MCF 10A (cell line): ENCODE measurements at regions not wholly inside any gene's neighbourhood (a gene's known extent, or its start where the extent isn't known, plus 50 kb on each side); places are given as distances from the start of the nearest gene placed in this dataset.

Source experiments
- BruUV-seq: library from RNA; stranded (reverse); fragments of 400-500 nt; replicated peaks from 2 replicates; lab custom pipeline; 2021; lab: Mats Ljungman, UMichigan
- CTCF ChIA-PET: fragments of 300-600 bp; sonication (Branson Sonifier 250); formaldehyde crosslinking; extraction: SDS; loops from one replicate; lab custom pipeline; 2021; ENCODE audit warnings: antibody characterized with exemption, inconsistent platforms; lab: Yijun Ruan, JAX
- POLR2A ChIA-PET: fragments of 300-600, 350-650 bp; sonication (Branson Sonifier 250); formaldehyde crosslinking; extraction: SDS; loops from one replicate; lab custom pipeline; 2020; ENCODE audit warnings: antibody characterized with exemption, inconsistent platforms; lab: Yijun Ruan, JAX
- DNase-seq: peaks from one replicate; pipeline ENCODE4 v3.0.0-alpha.2; 2018; ENCODE audit not compliant: unreplicated experiment
- H3K27ac Mint-ChIP-seq: one replicate; pipeline ENCODE4 v1.8.0; 2022; ENCODE audit warnings: mild to moderate bottlenecking, low read depth, mixed read lengths; ENCODE audit not compliant: unreplicated experiment
- H3K27me3 Mint-ChIP-seq: one replicate; pipeline ENCODE4 v1.8.0; 2022; ENCODE audit warnings: mixed read lengths; ENCODE audit not compliant: insufficient read depth, unreplicated experiment
- H3K36me3 Mint-ChIP-seq: one replicate; pipeline ENCODE4 v1.8.0; 2022; ENCODE audit warnings: mild to moderate bottlenecking, moderate library complexity, mixed read lengths; ENCODE audit not compliant: insufficient read depth, unreplicated experiment
- H3K4me1 Mint-ChIP-seq: one replicate; pipeline ENCODE4 v1.8.0; 2022; ENCODE audit warnings: mixed read lengths; ENCODE audit not compliant: insufficient read depth, unreplicated experiment
- H3K4me3 Mint-ChIP-seq: one replicate; pipeline ENCODE4 v1.8.0; 2022; ENCODE audit warnings: mild to moderate bottlenecking, moderate library complexity, mixed read lengths; ENCODE audit not compliant: unreplicated experiment
- H3K9me3 Mint-ChIP-seq: one replicate; pipeline ENCODE4 v1.8.0; 2022; ENCODE audit warnings: mixed read lengths; ENCODE audit not compliant: unreplicated experiment
- intact Hi-C: fragments of 100-400 bp; cut with micrococcal nuclease; formaldehyde crosslinking; loops from 2 replicates; pipeline ENCODE4 v1.14.1; 2022
- TF ChIP-seq, protein P1 (sequence below): fragments of 200-600 bp; IDR thresholded peaks from one replicate; pipeline ENCODE4 v1.8.0; 2022; ENCODE audit warnings: antibody characterized with exemption, mild to moderate bottlenecking; ENCODE audit not compliant: unreplicated experiment

DNA sequence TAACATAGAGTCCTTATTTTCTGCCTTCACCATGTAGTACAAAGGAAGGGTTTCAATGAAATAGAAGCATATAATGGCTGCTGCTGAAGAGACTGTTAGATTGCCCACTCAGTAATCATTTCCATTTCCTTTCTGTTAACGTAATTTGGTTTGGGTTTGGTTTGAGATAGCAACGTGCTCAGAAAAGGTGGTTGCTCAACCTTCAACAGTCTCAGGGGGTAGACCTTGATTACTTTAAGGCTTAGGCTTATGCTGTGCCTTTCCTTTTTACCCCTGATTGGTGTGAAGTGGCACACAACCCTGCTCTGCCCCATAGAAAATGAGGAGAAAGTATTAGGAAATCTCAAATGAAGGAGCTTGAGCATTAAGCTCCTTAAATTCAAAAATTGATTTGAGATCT is 163.7 kb upstream of the TP63 start:
- POLR2A ChIA-PET = no interaction called here
- no peak for DNase-seq
- Mint-ChIP-seq H3K4me1 (no peaks in the 10 kb centered on the region), H3K36me3 (no peaks in the 10 kb centered on the region), H3K27ac (no peak overlapping the region), H3K27me3 (no peaks in the 10 kb centered on the region), H3K9me3 (peaks cover 8% of the 10 kb centered on the region), H3K4me3 (no peak overlapping the region)
- CTCF ChIA-PET = interaction anchor here (0.6 kb wide), 1 partner anchor 72 kb away, joined by 3 read pairs; no protein-coding TSS in a partner anchor
- BruUV-seq = no TSS peak
- intact Hi-C loops = no loop called here
- TF ChIP-seq, protein P1, sequence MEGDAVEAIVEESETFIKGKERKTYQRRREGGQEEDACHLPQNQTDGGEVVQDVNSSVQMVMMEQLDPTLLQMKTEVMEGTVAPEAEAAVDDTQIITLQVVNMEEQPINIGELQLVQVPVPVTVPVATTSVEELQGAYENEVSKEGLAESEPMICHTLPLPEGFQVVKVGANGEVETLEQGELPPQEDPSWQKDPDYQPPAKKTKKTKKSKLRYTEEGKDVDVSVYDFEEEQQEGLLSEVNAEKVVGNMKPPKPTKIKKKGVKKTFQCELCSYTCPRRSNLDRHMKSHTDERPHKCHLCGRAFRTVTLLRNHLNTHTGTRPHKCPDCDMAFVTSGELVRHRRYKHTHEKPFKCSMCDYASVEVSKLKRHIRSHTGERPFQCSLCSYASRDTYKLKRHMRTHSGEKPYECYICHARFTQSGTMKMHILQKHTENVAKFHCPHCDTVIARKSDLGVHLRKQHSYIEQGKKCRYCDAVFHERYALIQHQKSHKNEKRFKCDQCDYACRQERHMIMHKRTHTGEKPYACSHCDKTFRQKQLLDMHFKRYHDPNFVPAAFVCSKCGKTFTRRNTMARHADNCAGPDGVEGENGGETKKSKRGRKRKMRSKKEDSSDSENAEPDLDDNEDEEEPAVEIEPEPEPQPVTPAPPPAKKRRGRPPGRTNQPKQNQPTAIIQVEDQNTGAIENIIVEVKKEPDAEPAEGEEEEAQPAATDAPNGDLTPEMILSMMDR = no peak

DNA sequence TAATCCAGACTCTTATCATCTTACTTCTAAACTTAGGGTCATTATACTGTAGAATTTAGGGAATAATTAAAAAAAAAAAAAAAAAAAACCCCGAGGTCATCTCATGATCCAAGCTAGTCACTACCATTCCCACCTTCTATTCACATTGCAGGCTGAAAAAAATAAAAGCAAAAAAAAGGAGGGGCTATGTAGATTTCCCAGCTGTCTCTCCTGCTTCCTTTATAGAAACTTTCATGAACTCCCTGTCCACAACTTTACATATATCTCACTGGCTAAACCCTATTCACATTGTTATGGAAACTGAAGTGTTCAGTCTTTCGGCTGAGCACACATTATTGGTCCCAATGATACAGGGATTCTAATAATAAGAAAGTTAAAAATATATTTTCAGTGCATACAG is 156.2 kb upstream of the TP63 start:
- Mint-ChIP-seq H3K4me1 (no peaks in the 10 kb centered on the region), H3K36me3 (no peaks in the 10 kb centered on the region), H3K4me3 (no peak overlapping the region), H3K9me3 (no peaks in the 10 kb centered on the region), H3K27ac (no peak overlapping the region), H3K27me3 (no peaks in the 10 kb centered on the region)
- ChIA-PET POLR2A (no interaction called here), CTCF (no interaction called here)
- no peak for DNase-seq
- intact Hi-C loops = no loop called here
- no TSS peak for BruUV-seq
- TF ChIP-seq, protein P1 = no peak

DNA sequence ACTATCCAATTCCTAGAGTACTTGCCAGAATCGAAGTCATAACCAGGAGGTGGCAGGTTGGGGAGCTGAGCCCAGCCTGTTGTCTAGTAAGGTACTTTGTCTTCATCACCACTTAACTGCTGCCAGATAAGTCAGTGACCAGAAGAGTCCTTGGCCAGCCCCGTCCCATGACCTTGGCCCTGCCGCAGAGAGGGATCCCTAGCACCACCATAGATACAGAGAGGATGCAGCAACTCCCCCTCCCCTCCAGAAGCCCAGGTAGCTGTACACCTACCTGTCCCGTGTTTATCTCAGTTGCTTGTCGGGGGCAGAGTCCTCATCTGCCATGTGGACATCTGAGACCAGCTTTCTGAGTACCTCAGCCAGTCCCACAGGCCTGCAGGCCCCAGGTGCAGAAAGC is 153.6 kb upstream of the TP63 start:
- Mint-ChIP-seq H3K36me3 (no peaks in the 10 kb centered on the region), H3K27me3 (no peaks in the 10 kb centered on the region), H3K4me3 (no peak overlapping the region), H3K9me3 (peaks cover 10% of the 10 kb centered on the region), H3K27ac (no peak overlapping the region), H3K4me1 (peaks cover 5% of the 10 kb centered on the region)
- intact Hi-C loops = no loop called here
- DNase-seq = no peak
- CTCF ChIA-PET = interaction anchor here (0.6 to 1.2 kb wide), 2 partner anchors 32 to 264 kb away, joined by 3 to 4 read pairs; no protein-coding TSS in a partner anchor
- POLR2A ChIA-PET = no interaction called here
- BruUV-seq = no TSS peak
- TF ChIP-seq, protein P1 = no peak

DNA sequence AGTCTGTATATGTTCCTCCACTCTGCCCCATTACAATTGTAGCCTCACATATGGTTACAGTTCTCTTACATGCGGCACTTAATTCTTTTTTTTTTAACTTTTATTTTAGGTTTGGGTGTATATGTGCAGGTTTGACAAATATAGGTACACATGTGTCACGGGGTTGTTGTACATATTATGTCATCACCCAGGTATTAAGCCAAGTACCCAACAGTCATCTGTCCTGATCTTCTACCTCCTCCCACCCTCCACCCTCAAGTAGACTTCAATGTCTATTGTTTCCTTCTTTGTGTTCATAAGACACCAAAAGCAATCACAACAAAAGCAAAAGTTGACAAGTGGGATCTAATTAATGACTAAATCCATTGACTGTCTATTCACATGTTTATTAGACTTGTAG is 144.6 kb upstream of the TP63 start:
- Mint-ChIP-seq H3K27ac (no peak overlapping the region), H3K27me3 (no peaks in the 10 kb centered on the region), H3K36me3 (no peaks in the 10 kb centered on the region), H3K9me3 (peaks cover 11% of the 10 kb centered on the region), H3K4me1 (peaks cover 30% of the 10 kb centered on the region), H3K4me3 (no peak overlapping the region)
- POLR2A ChIA-PET = interaction anchor here (0.6 to 7.2 kb wide), 8 partner anchors 10 to 1750 kb away, joined by 3 to 45 read pairs (median 6); no protein-coding TSS in a partner anchor
- BruUV-seq = no TSS peak
- TF ChIP-seq, protein P1 = no peak
- DNase-seq = no peak
- intact Hi-C loops = loop anchor here (5.0 kb wide), 1 partner anchor 94 kb away; no protein-coding TSS in a partner anchor
- CTCF ChIA-PET = interaction anchor here (0.7 kb wide), 1 partner anchor 21 kb away, joined by 4 read pairs; no protein-coding TSS in a partner anchor
